MCF 10A (cell line): ENCODE measurements at regions not wholly inside any gene's neighbourhood (a gene's known extent, or its start where the extent isn't known, plus 50 kb on each side); places are given as distances from the start of the nearest gene placed in this dataset.
A peak's percentile ranks its signal among the peaks of the same experiment; 100 is the strongest.

Experiments used
- BruUV-seq: library from RNA; stranded (reverse); fragments of 400-500 nt; replicated peaks from 2 replicates; lab custom pipeline; 2021; lab: Mats Ljungman, UMichigan
- CTCF ChIA-PET: fragments of 300-600 bp; sonication (Branson Sonifier 250); formaldehyde crosslinking; extraction: SDS; loops from one replicate; lab custom pipeline; 2021; ENCODE audit warnings: antibody characterized with exemption, inconsistent platforms; lab: Yijun Ruan, JAX
- POLR2A ChIA-PET: fragments of 300-600, 350-650 bp; sonication (Branson Sonifier 250); formaldehyde crosslinking; extraction: SDS; loops from one replicate; lab custom pipeline; 2020; ENCODE audit warnings: antibody characterized with exemption, inconsistent platforms; lab: Yijun Ruan, JAX
- DNase-seq: peaks from one replicate; pipeline ENCODE4 v3.0.0-alpha.2; 2018; ENCODE audit not compliant: unreplicated experiment
- H3K27ac Mint-ChIP-seq: one replicate; pipeline ENCODE4 v1.8.0; 2022; ENCODE audit warnings: mild to moderate bottlenecking, low read depth, mixed read lengths; ENCODE audit not compliant: unreplicated experiment
- H3K27me3 Mint-ChIP-seq: one replicate; pipeline ENCODE4 v1.8.0; 2022; ENCODE audit warnings: mixed read lengths; ENCODE audit not compliant: insufficient read depth, unreplicated experiment
- H3K36me3 Mint-ChIP-seq: one replicate; pipeline ENCODE4 v1.8.0; 2022; ENCODE audit warnings: mild to moderate bottlenecking, moderate library complexity, mixed read lengths; ENCODE audit not compliant: insufficient read depth, unreplicated experiment
- H3K4me1 Mint-ChIP-seq: one replicate; pipeline ENCODE4 v1.8.0; 2022; ENCODE audit warnings: mixed read lengths; ENCODE audit not compliant: insufficient read depth, unreplicated experiment
- H3K4me3 Mint-ChIP-seq: one replicate; pipeline ENCODE4 v1.8.0; 2022; ENCODE audit warnings: mild to moderate bottlenecking, moderate library complexity, mixed read lengths; ENCODE audit not compliant: unreplicated experiment
- H3K9me3 Mint-ChIP-seq: one replicate; pipeline ENCODE4 v1.8.0; 2022; ENCODE audit warnings: mixed read lengths; ENCODE audit not compliant: unreplicated experiment
- intact Hi-C: fragments of 100-400 bp; cut with micrococcal nuclease; formaldehyde crosslinking; loops from 2 replicates; pipeline ENCODE4 v1.14.1; 2022
- TF ChIP-seq, protein P1 (sequence below): fragments of 200-600 bp; IDR thresholded peaks from one replicate; pipeline ENCODE4 v1.8.0; 2022; ENCODE audit warnings: antibody characterized with exemption, mild to moderate bottlenecking; ENCODE audit not compliant: unreplicated experiment

DNA sequence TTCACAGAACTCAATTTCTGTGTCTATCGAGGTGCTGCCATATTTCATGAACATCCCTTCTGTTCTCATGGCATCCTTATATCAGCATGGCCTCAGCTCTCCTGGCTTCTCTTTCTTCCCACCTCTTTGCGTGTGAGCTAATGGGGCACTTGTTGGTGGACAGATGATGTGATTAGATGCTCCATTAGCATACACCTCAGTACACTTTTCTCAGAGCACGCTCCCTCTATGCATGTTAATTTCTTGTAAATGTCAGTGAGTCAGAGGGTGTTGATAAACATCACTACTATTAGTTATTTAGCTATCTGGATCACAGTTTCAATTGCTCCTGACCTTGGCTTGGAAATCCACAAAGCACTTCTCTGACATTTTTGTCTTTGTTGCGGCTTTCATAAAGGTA, 159.4 kb downstream of the CD8B2 start:
- peaks cover 6% of the 10 kb centered on the region for H3K4me1 Mint-ChIP-seq
- H3K9me3 Mint-ChIP-seq, result no peaks in the 10 kb centered on the region
- intact Hi-C loops, result no loop called here
- no peak overlapping the region for H3K27ac Mint-ChIP-seq
- POLR2A ChIA-PET, result interaction anchor here (0.6 kb wide), 1 partner anchor 89 kb away, joined by 3 read pairs; no protein-coding TSS in a partner anchor
- no peaks in the 10 kb centered on the region for H3K27me3 Mint-ChIP-seq
- BruUV-seq, result no TSS peak
- no peak overlapping the region for H3K4me3 Mint-ChIP-seq
- no peak for DNase-seq
- H3K36me3 Mint-ChIP-seq, result no peaks in the 10 kb centered on the region
- CTCF ChIA-PET, result interaction anchor here (0.6 to 0.9 kb wide), 3 partner anchors 8 to 73 kb away, joined by 3 read pairs; no protein-coding TSS in a partner anchor
- TF ChIP-seq, protein P1, sequence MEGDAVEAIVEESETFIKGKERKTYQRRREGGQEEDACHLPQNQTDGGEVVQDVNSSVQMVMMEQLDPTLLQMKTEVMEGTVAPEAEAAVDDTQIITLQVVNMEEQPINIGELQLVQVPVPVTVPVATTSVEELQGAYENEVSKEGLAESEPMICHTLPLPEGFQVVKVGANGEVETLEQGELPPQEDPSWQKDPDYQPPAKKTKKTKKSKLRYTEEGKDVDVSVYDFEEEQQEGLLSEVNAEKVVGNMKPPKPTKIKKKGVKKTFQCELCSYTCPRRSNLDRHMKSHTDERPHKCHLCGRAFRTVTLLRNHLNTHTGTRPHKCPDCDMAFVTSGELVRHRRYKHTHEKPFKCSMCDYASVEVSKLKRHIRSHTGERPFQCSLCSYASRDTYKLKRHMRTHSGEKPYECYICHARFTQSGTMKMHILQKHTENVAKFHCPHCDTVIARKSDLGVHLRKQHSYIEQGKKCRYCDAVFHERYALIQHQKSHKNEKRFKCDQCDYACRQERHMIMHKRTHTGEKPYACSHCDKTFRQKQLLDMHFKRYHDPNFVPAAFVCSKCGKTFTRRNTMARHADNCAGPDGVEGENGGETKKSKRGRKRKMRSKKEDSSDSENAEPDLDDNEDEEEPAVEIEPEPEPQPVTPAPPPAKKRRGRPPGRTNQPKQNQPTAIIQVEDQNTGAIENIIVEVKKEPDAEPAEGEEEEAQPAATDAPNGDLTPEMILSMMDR, result no peak

DNA sequence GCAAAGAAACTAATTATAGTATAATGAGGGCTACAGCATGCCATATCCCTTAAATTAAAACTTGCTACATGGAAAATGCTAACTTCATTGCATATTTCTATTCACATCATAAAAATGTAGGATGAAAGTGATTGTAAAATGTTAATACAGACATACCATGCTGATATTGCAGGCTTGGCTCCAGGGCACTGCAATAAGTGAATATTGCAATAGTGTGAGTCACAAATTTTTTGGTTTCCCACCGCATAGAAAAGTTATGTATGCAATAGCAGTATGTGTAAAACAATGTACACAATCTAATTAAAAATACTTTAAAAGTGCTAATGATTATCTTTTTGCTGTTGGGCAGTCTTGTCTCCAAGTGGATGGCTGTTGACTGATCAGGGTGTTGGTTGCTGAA, 162.1 kb downstream of the CD8B2 start:
- TF ChIP-seq, protein P1, result no peak
- H3K36me3 Mint-ChIP-seq, result no peaks in the 10 kb centered on the region
- no peaks in the 10 kb centered on the region for H3K9me3 Mint-ChIP-seq
- DNase-seq, result peak; percentile 1
- BruUV-seq, result no TSS peak
- no peak overlapping the region for H3K4me3 Mint-ChIP-seq
- ChIA-PET POLR2A (no interaction called here), CTCF (no interaction called here)
- peak overlapping the region; percentile 40 for H3K27ac Mint-ChIP-seq
- H3K27me3 Mint-ChIP-seq, result no peaks in the 10 kb centered on the region
- peaks cover 6% of the 10 kb centered on the region for H3K4me1 Mint-ChIP-seq
- intact Hi-C loops, result no loop called here

DNA sequence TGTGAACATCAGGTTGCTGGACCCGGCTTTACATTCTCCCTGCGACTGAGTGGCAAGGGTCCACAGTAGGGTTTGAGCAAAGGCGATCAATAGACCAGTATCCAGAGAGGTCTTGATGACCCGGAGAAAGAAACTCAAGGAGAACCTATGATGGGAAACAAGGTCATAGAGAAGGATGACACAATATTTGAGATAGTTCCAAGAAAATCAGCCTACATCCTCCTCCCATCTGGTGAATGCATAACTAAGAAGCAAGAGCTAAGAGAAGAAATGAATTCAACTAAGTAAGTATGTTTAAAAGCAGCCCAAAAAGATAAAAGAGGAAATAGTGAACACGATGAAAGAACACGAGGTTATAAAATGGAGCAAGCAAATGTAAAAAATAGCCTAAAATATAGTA, 166.3 kb downstream of the CD8B2 start:
- Mint-ChIP-seq H3K27ac (no peak overlapping the region), H3K9me3 (no peaks in the 10 kb centered on the region), H3K27me3 (no peaks in the 10 kb centered on the region), H3K4me3 (no peak overlapping the region), H3K4me1 (peaks cover 6% of the 10 kb centered on the region), H3K36me3 (no peaks in the 10 kb centered on the region)
- ChIA-PET POLR2A (no interaction called here), CTCF (interaction anchor here (0.6 to 1.2 kb wide), 4 partner anchors 10 to 1541 kb away, joined by 3 to 4 read pairs (median 4); no protein-coding TSS in a partner anchor)
- TF ChIP-seq, protein P1, result no peak
- DNase-seq, result no peak
- BruUV-seq, result no TSS peak
- intact Hi-C loops, result no loop called here

DNA sequence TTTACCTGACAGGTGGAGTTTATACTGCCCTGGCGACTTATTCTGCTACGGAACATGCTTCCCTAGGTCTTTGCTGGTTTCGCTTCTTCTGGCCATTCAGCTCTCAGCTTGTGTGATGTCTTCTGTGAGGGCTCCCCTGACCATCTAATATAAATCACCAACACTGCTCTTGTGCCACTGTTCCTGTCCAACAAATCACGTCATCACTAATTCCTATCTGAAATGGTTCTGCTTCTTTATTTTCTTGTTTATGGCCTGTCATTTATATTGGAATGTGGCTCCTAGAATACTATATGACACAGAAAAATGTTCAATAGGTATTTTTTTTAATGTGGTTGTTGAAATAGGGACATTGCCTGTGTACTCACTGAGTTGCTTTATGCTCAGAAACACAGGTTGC, 171.5 kb downstream of the CD8B2 start:
- Mint-ChIP-seq H3K4me3 (no peak overlapping the region), H3K4me1 (no peaks in the 10 kb centered on the region), H3K27me3 (no peaks in the 10 kb centered on the region), H3K36me3 (no peaks in the 10 kb centered on the region), H3K27ac (no peak overlapping the region), H3K9me3 (no peaks in the 10 kb centered on the region)
- POLR2A ChIA-PET, result no interaction called here
- TF ChIP-seq, protein P1, result no peak
- DNase-seq, result no peak
- intact Hi-C loops, result no loop called here
- no TSS peak for BruUV-seq
- CTCF ChIA-PET, result no interaction called here
